Body of pancreas (tissue), 4 donors: ENCODE measurements at regions not wholly inside any gene's neighbourhood (a gene's known extent, or its start where the extent isn't known, plus 50 kb on each side); places are given as distances from the start of the nearest gene placed in this dataset.

Experiments
- ATAC-seq: fragments of 150-250 bp; one replicate; pipeline ENCODE4 v1.9.1; 2016
- DNase-seq, 4 donors: peaks; one replicate each; pipeline ENCODE4 v3.0.0-alpha.2; 2019
- H3K27ac ChIP-seq, 4 donors: fragments of 200-600 bp; sonication (generic); 1 replicate in 3 of 4; 2 replicates in 1 of 4; pipeline versions ENCODE4 v1.5.1 to v1.6.1; 2016 to 2019; ENCODE audit warnings: mild to moderate bottlenecking in 1 of 4, mixed read lengths in 1 of 4, moderate library complexity in 1 of 4
- H3K27me3 ChIP-seq, 2 donors: fragments of 200-600 bp; sonication (generic); one replicate each; pipeline ENCODE4 v1.6.0; 2016; ENCODE audit warnings: mild to moderate bottlenecking in 1 of 2
- H3K36me3 ChIP-seq, 2 donors: fragments of 200-600 bp; sonication (generic); replicated peaks in 1 of 2; 2 replicates each; pipeline ENCODE4 v1.5.1; 2016; ENCODE audit warnings: low read depth in 2 of 2; ENCODE audit not compliant: insufficient read depth in 1 of 2
- H3K4me1 ChIP-seq: fragments of 200-600 bp; sonication (generic); one replicate; pipeline ENCODE4 v1.6.0; 2016
- H3K4me3 ChIP-seq, 2 donors: fragments of 200-600 bp; sonication (generic); 1 replicate in 1 of 2; 2 replicates in 1 of 2; pipeline ENCODE4 v1.5.1; 2016 to 2019
- H3K9me3 ChIP-seq, 3 donors: fragments of 200-600 bp; sonication (generic); 1 replicate in 2 of 3; 2 replicates in 1 of 3; pipeline ENCODE4 v1.5.1; 2016
- POLR2A ChIP-seq, 3 donors: fragments of 450-650 bp; IDR thresholded peaks; one replicate each; pipeline ENCODE4 v1.6.1; 2016; ENCODE audit warnings: antibody characterized with exemption in 3 of 3, mild to moderate bottlenecking in 2 of 3
- WGBS, 2 donors: methylation state at CpG; one replicate each; pipeline ENCODE4 v1.1.5; 2017; 5-methylcytosine and 5-hydroxymethylcytosine counted together
- intact Hi-C: fragments of 100-400 bp; cut with DNase I; formaldehyde crosslinking; loops from one replicate; pipeline ENCODE4 v1.15.1; 2023
- TF ChIP-seq, protein P1 (sequence below), 7 experiments: fragments of 450-650 bp in 4 of 7; fragments of 200-600 bp in 3 of 7; sonication (generic) in 3 of 7; IDR thresholded peaks; one replicate each; pipeline ENCODE4 v1.5.1; 2016 to 2019; ENCODE audit warnings: antibody characterized with exemption in 7 of 7

DNA sequence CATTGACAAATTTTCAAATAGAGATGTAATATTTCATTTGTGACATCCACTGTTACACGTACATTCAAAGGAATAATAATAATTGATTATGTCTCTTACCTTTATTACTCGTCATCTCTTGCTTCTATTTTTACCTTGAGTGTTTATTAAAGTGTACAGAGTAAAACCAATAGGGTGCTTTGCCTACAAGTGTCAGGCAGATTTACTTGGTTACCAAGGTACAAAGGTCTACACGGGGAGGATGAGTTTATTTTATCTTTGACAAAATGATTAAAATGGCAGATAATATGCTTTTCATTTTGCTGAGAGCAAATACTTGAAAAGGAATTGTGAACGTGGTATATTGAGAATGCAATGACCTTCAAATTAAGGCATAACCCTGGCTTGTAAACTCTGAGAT, 137.8 kb upstream of the SOX5 start:
- Histone ChIP-seq H3K9me3 (no peaks in the 10 kb centered on the region), H3K4me1 (no peaks in the 10 kb centered on the region), H3K4me3 (no peak overlapping the region), H3K27me3 (no peaks in the 10 kb centered on the region), H3K36me3 (no peaks in the 10 kb centered on the region), H3K27ac (no peak overlapping the region)
- DNase-seq: no peak
- WGBS, 2 donors: 28 to 33% methylated on average over 4 of the region's 4 CpGs
- ATAC-seq: no peak
- intact Hi-C loops: no loop called here
- TF ChIP-seq POLR2A (IDR thresholded peaks at IDR 0.05): no peak
- TF ChIP-seq, protein P1, sequence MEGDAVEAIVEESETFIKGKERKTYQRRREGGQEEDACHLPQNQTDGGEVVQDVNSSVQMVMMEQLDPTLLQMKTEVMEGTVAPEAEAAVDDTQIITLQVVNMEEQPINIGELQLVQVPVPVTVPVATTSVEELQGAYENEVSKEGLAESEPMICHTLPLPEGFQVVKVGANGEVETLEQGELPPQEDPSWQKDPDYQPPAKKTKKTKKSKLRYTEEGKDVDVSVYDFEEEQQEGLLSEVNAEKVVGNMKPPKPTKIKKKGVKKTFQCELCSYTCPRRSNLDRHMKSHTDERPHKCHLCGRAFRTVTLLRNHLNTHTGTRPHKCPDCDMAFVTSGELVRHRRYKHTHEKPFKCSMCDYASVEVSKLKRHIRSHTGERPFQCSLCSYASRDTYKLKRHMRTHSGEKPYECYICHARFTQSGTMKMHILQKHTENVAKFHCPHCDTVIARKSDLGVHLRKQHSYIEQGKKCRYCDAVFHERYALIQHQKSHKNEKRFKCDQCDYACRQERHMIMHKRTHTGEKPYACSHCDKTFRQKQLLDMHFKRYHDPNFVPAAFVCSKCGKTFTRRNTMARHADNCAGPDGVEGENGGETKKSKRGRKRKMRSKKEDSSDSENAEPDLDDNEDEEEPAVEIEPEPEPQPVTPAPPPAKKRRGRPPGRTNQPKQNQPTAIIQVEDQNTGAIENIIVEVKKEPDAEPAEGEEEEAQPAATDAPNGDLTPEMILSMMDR (IDR thresholded peaks at IDR 0.05): no peak

DNA sequence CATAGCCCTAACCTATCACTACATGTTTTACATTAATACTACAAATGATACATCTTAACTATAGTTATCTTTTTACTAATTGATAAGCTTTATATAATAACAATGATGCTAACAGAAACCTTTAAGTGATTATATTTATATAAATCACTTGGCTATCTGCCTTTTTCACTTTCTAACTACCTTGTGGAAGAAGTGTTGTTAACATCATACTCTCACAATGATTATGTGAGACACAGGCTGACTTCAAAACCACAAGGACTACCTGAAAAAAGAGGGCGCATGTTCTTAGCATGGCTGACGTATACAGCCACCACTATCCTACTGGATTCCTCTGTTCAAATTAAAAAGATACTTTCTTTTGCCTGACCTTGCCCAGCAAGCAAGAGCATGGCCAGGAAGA, 135.3 kb upstream of the SOX5 start:
- intact Hi-C loops: no loop called here
- DNase-seq (no peak), ATAC-seq (no peak)
- Histone ChIP-seq H3K4me3 (no peak overlapping the region), H3K9me3 (no peaks in the 10 kb centered on the region), H3K36me3 (no peaks in the 10 kb centered on the region), H3K4me1 (no peaks in the 10 kb centered on the region), H3K27ac (no peak overlapping the region), H3K27me3 (no peaks in the 10 kb centered on the region)
- TF ChIP-seq, protein P1 (IDR thresholded peaks at IDR 0.05): no peak
- no peak for TF ChIP-seq POLR2A (IDR thresholded peaks at IDR 0.05)
- 76 to 81% methylated on average over 2 of the region's 2 CpGs for WGBS, 2 donors

DNA sequence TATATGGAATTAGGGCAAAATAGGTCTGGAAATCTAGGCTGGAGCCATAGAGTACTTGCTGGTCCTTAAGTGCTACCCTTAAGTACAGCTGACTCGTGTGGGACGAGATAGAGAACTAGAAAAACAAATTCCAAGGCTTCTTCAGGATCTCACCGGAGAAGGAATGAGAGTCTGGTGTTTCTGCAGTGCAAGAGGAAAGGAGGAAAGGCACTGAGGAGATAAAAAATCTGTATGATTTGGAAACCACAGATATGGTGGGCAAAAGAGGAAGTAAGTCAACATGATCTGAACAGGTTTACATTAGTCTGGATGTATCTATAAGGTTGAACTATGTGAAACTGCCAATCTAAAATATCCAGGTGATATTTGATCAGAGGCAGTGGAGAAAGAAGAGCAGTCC, 134.4 kb upstream of the SOX5 start:
- H3K27me3 ChIP-seq: no peaks in the 10 kb centered on the region
- no peak for DNase-seq
- H3K4me3 ChIP-seq: no peak overlapping the region
- TF ChIP-seq, protein P1 (IDR thresholded peaks at IDR 0.05): no peak
- no peak for TF ChIP-seq POLR2A (IDR thresholded peaks at IDR 0.05)
- no peaks in the 10 kb centered on the region for H3K9me3 ChIP-seq
- intact Hi-C loops: no loop called here
- no peak overlapping the region for H3K27ac ChIP-seq
- ATAC-seq: no peak
- H3K4me1 ChIP-seq: no peaks in the 10 kb centered on the region
- WGBS, 2 donors: 39 to 65% methylated on average over 3 of the region's 3 CpGs
- no peaks in the 10 kb centered on the region for H3K36me3 ChIP-seq

DNA sequence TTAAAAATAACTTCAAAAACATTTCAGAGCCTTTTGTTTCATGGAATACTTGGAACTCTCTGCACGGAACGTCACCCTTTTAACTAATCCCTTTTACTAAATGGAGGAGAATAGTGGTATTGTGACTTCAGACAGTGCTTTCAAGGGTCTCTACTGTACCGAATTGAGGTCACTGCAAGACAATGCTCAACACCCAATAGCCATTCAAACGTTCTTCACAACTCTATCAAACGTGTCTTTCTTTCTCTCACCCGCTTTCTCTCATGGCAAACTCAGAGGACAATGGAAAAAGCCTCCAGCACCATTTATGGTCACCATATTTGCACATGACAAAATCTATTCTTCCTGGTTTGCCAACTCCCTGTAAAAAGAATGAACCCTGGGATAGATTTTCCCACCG, 132.1 kb upstream of the SOX5 start:
- 41 to 54% methylated on average over 7 of the region's 7 CpGs for WGBS, 2 donors
- Histone ChIP-seq H3K27me3 (no peaks in the 10 kb centered on the region), H3K9me3 (no peaks in the 10 kb centered on the region), H3K27ac (no peak overlapping the region), H3K4me1 (no peaks in the 10 kb centered on the region), H3K36me3 (no peaks in the 10 kb centered on the region), H3K4me3 (no peak overlapping the region)
- ATAC-seq (no peak), DNase-seq (no peak)
- TF ChIP-seq POLR2A (IDR thresholded peaks at IDR 0.05): no peak
- TF ChIP-seq, protein P1 (IDR thresholded peaks at IDR 0.05): no peak
- intact Hi-C loops: no loop called here

DNA sequence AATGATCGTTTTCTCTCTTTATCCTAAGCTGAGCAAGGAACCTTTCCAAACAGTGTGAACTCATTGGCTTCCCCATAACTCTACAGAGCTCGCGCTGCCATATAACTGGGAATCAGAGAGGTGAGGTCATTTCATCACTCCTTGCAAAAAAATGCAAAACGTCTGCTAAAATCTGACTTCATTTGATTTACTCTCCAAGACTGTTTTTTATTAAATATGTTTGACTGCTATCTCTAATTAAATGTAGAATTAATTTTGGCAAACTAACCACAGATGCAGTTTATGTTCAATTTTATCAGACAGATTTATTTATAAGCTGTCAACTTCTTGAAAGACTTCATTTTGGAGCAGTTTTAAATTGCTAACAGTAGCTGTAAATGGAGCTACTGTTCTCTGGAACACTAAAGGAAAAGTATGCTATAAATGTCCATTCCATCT, 131.6 kb upstream of the SOX5 start:
- DNase-seq (no peak), ATAC-seq (no peak)
- no peaks in the 10 kb centered on the region for H3K27me3 ChIP-seq
- H3K4me1 ChIP-seq: no peaks in the 10 kb centered on the region
- intact Hi-C loops: no loop called here
- no peak overlapping the region for H3K4me3 ChIP-seq
- TF ChIP-seq, protein P1 (IDR thresholded peaks at IDR 0.05): no peak
- TF ChIP-seq POLR2A (IDR thresholded peaks at IDR 0.05): no peak
- no peaks in the 10 kb centered on the region for H3K9me3 ChIP-seq
- WGBS, 2 donors: 38 to 44% methylated on average over 4 of the region's 4 CpGs
- H3K36me3 ChIP-seq: no peaks in the 10 kb centered on the region
- no peak overlapping the region for H3K27ac ChIP-seq
